Astrocyte of the cerebellum (primary cell): ENCODE measurements at regions not wholly inside any gene's neighbourhood (a gene's known extent, or its start where the extent isn't known, plus 50 kb on each side); places are given as distances from the start of the nearest gene placed in this dataset.
A peak's percentile ranks its signal among the peaks of the same experiment; 100 is the strongest.

Experiments used
- DNase-seq: peaks from one replicate; pipeline ENCODE4 v3.0.0-alpha.2; 2011; ENCODE audit warnings: low read depth
- H3K4me3 ChIP-seq: 2 replicates; pipeline ENCODE4 v1.5.1; 2011; ENCODE audit warnings: mild to moderate bottlenecking, low read depth, low read length, moderate library complexity
- CTCF ChIP-seq: IDR thresholded peaks from 2 replicates; pipeline ENCODE4 v1.5.1; 2012; ENCODE audit warnings: low read length, low read depth, moderate library complexity, mild to moderate bottlenecking; ENCODE audit errors: missing control alignments
- in situ Hi-C: cut with HindIII; loops from 2 replicates; pipeline ENCODE4 v1.10.0; 2017; ENCODE audit warnings: low sequenced_read_pairs

DNA sequence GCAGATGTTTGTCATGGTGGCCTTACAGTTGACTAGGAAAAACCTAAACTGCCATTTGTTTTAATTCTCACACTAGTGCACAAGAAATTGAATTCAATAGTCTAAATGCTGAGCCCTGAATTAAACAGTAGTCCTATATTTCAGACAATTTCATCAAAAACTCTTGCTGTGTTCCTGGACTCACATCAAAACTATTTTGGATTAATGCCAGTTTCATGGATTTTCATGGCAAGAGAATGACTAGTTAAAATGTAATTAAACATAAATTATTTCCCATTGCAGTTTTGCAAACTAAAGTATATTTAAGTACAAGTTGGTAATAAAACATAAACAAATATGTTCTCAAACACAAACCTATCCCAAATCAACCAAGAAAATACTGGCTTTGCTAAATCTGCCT lies 468.0 kb upstream of the PRICKLE1 start:
- in situ Hi-C loops: no loop called here
- no peak for TF ChIP-seq CTCF
- no peak overlapping the region for H3K4me3 ChIP-seq
- DNase-seq: peak; percentile 28

GRCh38 chr12:43054085-43054484 lies 464.5 kb upstream of the PRICKLE1 start:
- in situ Hi-C loops: no loop called here
- no peak for DNase-seq
- TF ChIP-seq CTCF: no peak
- no peak overlapping the region for H3K4me3 ChIP-seq

GRCh38 chr12:43052441-43052840 lies 462.9 kb upstream of the PRICKLE1 start:
- TF ChIP-seq CTCF: no peak
- no peak for DNase-seq
- no peak overlapping the region for H3K4me3 ChIP-seq
- in situ Hi-C loops: no loop called here

DNA sequence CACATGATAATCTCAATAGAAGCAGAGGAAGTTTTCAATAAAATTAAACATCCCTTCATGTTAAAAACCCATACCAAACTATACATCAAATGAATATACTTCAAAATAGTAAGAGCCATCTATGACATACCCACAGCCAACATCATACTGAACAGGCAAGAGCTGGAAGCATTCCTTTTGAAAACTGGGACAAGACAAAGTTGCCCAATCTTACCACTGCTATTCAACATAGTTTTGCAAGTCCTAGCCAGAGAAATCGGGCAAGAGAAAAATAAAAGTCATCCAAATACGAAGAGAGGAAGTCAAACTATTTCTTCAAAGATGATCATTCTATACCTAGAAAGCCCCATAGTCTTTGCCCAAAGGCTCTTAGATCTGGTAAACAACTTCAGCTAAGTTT lies 454.7 kb upstream of the PRICKLE1 start:
- DNase-seq: no peak
- in situ Hi-C loops: no loop called here

GRCh38 chr12:43038991-43039390 lies 449.4 kb upstream of the PRICKLE1 start:
- H3K4me3 ChIP-seq: no peak overlapping the region
- TF ChIP-seq CTCF: no peak
- no peak for DNase-seq
- in situ Hi-C loops: no loop called here

More for the DNA sequence above, 454.7 kb upstream of the PRICKLE1 start:
- no peak overlapping the region for H3K4me3 ChIP-seq
- TF ChIP-seq CTCF: no peak

- peak; percentile 45 for DNase-seq
- in situ Hi-C loops: no loop called here
- TF ChIP-seq CTCF: no peak
- H3K4me3 ChIP-seq: no peak overlapping the region
These were observed 440.4 kb upstream of the PRICKLE1 start for GRCh38 chr12:43029971-43030370.

DNA sequence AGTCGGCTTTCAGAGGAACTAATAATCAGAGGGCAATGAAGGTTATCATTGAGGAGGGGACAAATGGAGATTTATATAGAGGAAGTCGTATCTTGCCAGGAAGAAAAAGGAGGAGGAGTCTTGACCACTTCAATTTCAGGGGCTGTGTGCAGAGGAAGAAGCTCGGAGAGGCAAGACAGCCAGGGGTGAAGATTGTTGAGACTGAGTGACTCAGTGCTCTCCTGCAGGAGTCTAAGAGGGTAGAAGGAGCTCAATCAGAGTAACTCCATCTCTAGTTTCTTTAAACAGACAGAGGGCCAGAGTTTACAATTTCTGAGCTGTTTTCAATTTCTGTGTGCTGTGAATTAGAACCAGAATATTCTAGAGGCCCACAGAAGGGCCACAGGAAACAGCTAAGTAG lies 439.3 kb upstream of the PRICKLE1 start:
- in situ Hi-C loops: no loop called here
- H3K4me3 ChIP-seq: no peak overlapping the region
- no peak for DNase-seq
- TF ChIP-seq CTCF: no peak
